Activated CD8-positive, alpha-beta memory T cell treated with anti-CD3 and anti-CD28 coated beads, Interleukin-2, amount 10 ng/mL, durations not matched to agents 7 days and 5 days (primary cell): ENCODE measurements at regions not wholly inside any gene's neighbourhood (a gene's known extent, or its start where the extent isn't known, plus 50 kb on each side); places are given as distances from the start of the nearest gene placed in this dataset.
A peak's percentile ranks its signal among the peaks of the same experiment; 100 is the strongest.

ENCODE experiments used
- ATAC-seq: fragments of 150-1000 bp; cut with Tn5 transposase; one replicate; pipeline ENCODE4 v1.10.0; 2021; ENCODE audit warnings: moderate library complexity
- CTCF ChIA-PET: fragments of 350-600 bp; sonication (Branson Sonifier 250); formaldehyde crosslinking; loops from one replicate; lab custom pipeline; 2021; ENCODE audit warnings: antibody characterized with exemption; lab: Charles Lee
- DNase-seq: peaks from one replicate; pipeline ENCODE4 v3.0.0-alpha.2; 2020
- H3K27ac Mint-ChIP-seq: one replicate; pipeline ENCODE4 v1.8.0; 2021; ENCODE audit warnings: mild to moderate bottlenecking, mixed read lengths
- H3K27me3 Mint-ChIP-seq: one replicate; pipeline ENCODE4 v1.8.0; 2021; ENCODE audit warnings: mixed read lengths
- H3K36me3 Mint-ChIP-seq: one replicate; pipeline ENCODE4 v1.8.0; 2021; ENCODE audit warnings: mild to moderate bottlenecking, mixed read lengths
- H3K4me1 Mint-ChIP-seq: one replicate; pipeline ENCODE4 v1.8.0; 2021; ENCODE audit warnings: mixed read lengths
- H3K4me3 Mint-ChIP-seq: one replicate; pipeline ENCODE4 v1.8.0; 2021; ENCODE audit warnings: mild to moderate bottlenecking, moderate library complexity, mixed read lengths
- H3K9me3 Mint-ChIP-seq: one replicate; pipeline ENCODE4 v1.8.0; 2022; ENCODE audit warnings: low read depth, mixed read lengths

DNA sequence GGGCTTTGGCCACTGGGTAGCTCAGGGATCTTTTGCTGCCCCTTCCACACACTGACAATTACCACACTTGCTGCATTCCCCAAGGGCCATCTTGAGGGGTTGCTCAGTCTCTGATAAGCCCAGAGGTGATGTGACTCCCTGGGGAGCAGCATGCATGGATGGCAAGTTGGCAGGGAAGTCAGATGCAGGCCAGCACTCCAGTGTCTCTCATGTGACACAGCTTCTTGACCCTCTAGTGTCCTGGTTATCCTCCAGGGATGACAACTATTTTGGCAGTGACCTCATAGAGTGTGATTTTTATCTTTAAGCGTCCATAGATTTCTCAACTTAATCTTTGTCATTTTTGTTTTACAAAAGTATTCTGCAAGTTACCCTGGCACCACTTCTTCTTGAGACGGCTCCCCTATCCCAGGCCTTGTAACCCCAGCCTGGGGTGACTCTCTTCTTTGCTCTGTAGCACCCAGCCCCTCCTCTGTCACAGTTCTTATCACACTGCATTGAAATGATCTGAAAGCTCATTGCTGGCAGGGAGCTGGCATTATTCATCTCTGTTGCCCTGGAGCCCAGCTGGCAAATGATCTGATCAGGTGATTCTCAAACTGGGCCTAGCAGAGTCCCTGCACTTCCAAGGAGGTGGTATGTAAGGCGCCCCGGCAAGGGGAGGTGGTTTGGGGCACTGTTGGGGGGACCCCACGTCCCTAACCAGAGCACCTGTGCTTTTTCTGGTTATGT is 72.6 kb downstream of the TENT5C start:
- H3K4me3 Mint-ChIP-seq, result no peak overlapping the region
- H3K27ac Mint-ChIP-seq, result no peak overlapping the region

DNA sequence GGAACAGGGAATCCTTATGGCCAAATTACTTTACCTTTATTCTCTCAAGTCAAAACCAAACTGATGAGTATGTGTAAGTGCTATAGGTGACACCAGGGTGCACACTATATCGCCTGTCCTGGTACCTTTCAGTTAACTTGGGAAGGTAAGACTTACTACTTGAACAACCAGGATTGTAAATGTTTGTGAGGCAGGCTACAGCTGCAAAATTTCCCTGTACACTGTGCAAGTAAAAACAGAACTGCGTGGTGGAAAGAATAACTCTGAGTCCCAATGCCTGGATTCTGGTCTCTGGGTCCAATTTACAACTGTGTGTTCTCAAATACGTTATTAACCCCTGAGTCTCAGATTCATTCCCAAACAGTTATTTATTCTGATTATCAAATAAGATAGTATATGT is 73.5 kb downstream of the TENT5C start:
- no peak overlapping the region for H3K4me3 Mint-ChIP-seq
- CTCF ChIA-PET, result interaction anchor here (1.6 kb wide), 1 partner anchor 144 kb away, joined by 9 read pairs; no protein-coding TSS in a partner anchor
- DNase-seq (peak; percentile 22), ATAC-seq (no peak)
- H3K27ac Mint-ChIP-seq, result no peak overlapping the region
- no peaks in the 10 kb centered on the region for H3K36me3 Mint-ChIP-seq
- H3K4me1 Mint-ChIP-seq, result peaks cover 11% of the 10 kb centered on the region
- no peaks in the 10 kb centered on the region for H3K9me3 Mint-ChIP-seq
- no peaks in the 10 kb centered on the region for H3K27me3 Mint-ChIP-seq

More for the DNA sequence above, 72.6 kb downstream of the TENT5C start:
- peak; percentile 38 for DNase-seq
- CTCF ChIA-PET, result interaction anchor here (0.8 to 7.4 kb wide), 4 partner anchors 76 to 170 kb away, joined by 3 to 113 read pairs (median 10); no protein-coding TSS in a partner anchor
- Mint-ChIP-seq H3K27me3 (no peaks in the 10 kb centered on the region), H3K36me3 (no peaks in the 10 kb centered on the region), H3K9me3 (no peaks in the 10 kb centered on the region), H3K4me1 (peaks cover 19% of the 10 kb centered on the region)
- no peak for ATAC-seq

- H3K27ac Mint-ChIP-seq, result no peak overlapping the region
- H3K9me3 Mint-ChIP-seq, result no peaks in the 10 kb centered on the region
- no peak for ATAC-seq
- DNase-seq, result no peak
- no peaks in the 10 kb centered on the region for H3K27me3 Mint-ChIP-seq
- peaks cover 7% of the 10 kb centered on the region for H3K4me1 Mint-ChIP-seq
- H3K4me3 Mint-ChIP-seq, result no peak overlapping the region
- CTCF ChIA-PET, result interaction anchor here (0.8 to 1.6 kb wide), 3 partner anchors 74 to 144 kb away, joined by 3 to 9 read pairs (median 3); no protein-coding TSS in a partner anchor
- no peaks in the 10 kb centered on the region for H3K36me3 Mint-ChIP-seq
Observed at GRCh38 chr1:117679868-117680267, 74.0 kb downstream of the TENT5C start.

DNA sequence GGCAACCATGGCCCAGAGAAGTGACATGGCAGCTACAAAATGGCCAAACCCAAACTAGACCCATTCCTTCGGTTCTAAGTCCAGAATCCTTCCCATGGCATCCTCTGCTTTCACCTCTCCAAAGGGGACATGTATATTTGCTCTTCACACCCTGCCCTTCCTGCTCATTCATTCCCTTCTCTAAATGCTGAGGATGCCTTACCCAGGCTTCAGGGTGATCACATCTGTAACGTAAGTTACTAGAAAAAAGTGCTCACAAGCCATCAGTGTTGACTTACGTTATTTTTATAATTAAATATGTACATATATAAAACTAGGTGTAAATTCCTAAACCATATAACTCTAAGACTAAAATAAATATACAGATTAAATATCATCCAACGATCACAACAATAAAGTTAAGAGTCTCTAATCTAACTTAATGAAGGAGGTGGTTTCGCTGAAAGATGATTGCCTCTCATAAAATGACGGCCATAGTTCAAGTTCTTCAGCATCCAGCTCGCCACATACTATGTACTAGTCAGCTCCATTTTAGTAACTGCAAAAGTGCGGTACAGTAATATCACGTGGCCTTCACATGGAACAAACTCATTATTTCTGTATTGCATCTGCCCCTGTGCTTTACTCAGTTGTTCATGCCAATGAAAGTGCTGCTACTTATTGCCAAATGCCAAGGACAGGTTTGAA is 74.6 kb downstream of the TENT5C start:
- DNase-seq (peak; percentile 26), ATAC-seq (no peak)
- Mint-ChIP-seq H3K27ac (no peak overlapping the region), H3K4me1 (peaks cover 5% of the 10 kb centered on the region), H3K36me3 (no peaks in the 10 kb centered on the region), H3K4me3 (no peak overlapping the region), H3K9me3 (no peaks in the 10 kb centered on the region), H3K27me3 (no peaks in the 10 kb centered on the region)
- CTCF ChIA-PET, result interaction anchor here (0.8 to 1.6 kb wide), 6 partner anchors 11 to 146 kb away, joined by 3 to 9 read pairs (median 3); no protein-coding TSS in a partner anchor

DNA sequence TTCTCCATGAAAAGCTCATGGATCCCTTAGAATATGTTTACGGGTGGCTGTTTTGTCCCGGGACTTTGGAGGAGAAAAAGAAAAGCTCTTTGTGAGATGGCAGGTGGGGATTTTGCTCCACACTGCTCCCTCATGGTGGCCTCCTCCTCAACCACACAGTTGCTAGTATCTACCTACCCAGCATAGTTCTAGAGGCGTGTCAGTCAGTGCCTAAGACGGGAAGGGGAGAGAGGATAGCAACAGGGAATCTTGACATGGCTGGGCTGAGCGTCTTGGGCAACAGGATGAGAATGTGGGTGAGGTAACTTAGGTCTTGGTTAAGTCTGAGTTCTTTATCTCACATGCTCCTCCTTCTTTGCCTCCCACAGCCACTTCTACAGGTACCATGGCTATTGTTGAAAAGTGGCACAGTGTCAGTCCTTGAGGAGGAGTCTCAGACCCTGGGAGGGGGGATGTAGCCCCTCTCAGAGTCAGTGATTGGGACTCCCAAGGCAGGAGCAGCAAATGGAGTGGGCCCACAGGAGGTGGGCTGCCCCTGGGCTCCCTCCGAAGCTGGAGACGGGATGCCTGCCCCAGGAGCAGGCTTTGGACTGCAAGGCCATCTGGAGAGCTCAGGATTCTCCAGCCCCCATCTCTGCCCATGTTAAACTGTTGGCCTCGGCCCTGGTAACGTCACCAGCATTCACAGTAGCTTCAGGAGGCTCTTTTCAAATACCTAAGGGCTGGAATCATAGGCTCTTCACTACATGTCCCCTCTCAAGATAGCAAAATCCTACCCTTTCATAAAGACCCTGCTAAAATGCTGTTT is 75.4 kb downstream of the TENT5C start:
- Mint-ChIP-seq H3K9me3 (no peaks in the 10 kb centered on the region), H3K36me3 (no peaks in the 10 kb centered on the region), H3K27ac (no peak overlapping the region), H3K27me3 (no peaks in the 10 kb centered on the region), H3K4me1 (peaks cover 5% of the 10 kb centered on the region), H3K4me3 (no peak overlapping the region)
- DNase-seq, result peak; percentile 16
- CTCF ChIA-PET, result interaction anchor here (1.0 to 3.3 kb wide), 6 partner anchors 12 to 147 kb away, joined by 3 to 11 read pairs (median 3); no protein-coding TSS in a partner anchor
- ATAC-seq, result no peak

DNA sequence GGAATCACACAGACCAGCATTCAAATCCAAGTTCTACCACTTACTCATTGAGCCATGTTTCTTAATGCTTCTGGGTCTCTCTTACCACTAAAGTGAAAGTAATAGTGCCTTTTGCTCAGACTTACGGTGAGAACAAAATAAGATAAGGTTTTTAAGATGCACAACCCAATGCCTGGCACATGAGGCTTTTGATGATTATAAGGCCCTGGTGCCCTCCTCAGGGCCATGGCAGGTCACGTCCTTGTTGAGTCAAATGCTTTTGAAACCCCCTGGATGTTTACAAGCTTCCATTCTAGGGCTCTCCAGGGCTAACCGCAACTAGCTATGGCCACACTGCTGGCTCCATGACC is 76.0 kb downstream of the TENT5C start:
- Mint-ChIP-seq H3K9me3 (no peaks in the 10 kb centered on the region), H3K27ac (no peak overlapping the region), H3K4me1 (peaks cover 5% of the 10 kb centered on the region), H3K27me3 (no peaks in the 10 kb centered on the region), H3K4me3 (no peak overlapping the region), H3K36me3 (no peaks in the 10 kb centered on the region)
- ATAC-seq (no peak), DNase-seq (no peak)
- CTCF ChIA-PET, result interaction anchor here (1.4 to 3.3 kb wide), 3 partner anchors 52 to 77 kb away, joined by 3 to 11 read pairs (median 7); no protein-coding TSS in a partner anchor

GRCh38 chr1:117682372-117682771 is 76.5 kb downstream of the TENT5C start:
- no peaks in the 10 kb centered on the region for H3K9me3 Mint-ChIP-seq
- no peaks in the 10 kb centered on the region for H3K36me3 Mint-ChIP-seq
- no peak overlapping the region for H3K27ac Mint-ChIP-seq
- H3K27me3 Mint-ChIP-seq, result no peaks in the 10 kb centered on the region
- ATAC-seq, result no peak
- no peak for DNase-seq
- H3K4me3 Mint-ChIP-seq, result no peak overlapping the region
- CTCF ChIA-PET, result interaction anchor here (0.9 to 3.3 kb wide), 5 partner anchors 10 to 77 kb away, joined by 3 to 11 read pairs (median 5); no protein-coding TSS in a partner anchor
- H3K4me1 Mint-ChIP-seq, result peaks cover 5% of the 10 kb centered on the region

DNA sequence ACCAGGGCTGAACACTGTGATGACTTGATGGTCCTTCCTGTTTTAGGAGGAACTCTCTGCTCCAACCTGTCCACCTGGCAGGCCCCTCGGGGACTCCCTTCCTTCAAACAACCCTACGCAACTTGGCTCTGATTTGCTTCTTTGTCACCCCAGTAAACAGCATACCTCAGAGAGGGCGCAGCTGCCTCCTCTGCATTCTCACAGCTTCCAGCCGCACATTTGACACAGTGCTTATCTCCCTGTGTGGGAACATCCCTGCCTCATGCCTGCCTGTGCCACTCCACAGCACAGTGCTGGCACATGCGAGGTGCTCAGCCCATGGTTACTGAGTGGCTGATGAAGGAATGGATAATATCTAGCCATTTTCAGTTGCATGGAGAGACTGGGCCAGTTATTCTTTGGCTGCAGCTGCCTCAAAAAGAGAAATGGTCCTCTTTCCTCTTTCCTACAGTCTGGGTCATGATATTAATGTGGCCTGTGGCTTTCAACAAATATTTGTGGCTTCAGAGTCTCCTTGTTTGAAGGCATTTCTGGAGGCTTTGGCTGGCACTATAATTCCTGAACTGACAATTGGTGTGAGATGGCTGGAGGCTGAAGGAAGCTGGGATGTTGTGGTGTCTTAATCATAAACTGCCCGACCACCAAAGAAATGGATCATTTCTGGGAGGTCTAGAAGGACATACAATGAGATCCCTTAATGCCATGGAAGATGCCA is 77.9 kb downstream of the TENT5C start:
- H3K27me3 Mint-ChIP-seq, result peaks cover 1% of the 10 kb centered on the region
- H3K4me3 Mint-ChIP-seq, result no peak overlapping the region
- ATAC-seq (no peak), DNase-seq (peak; percentile 33)
- H3K36me3 Mint-ChIP-seq, result no peaks in the 10 kb centered on the region
- H3K27ac Mint-ChIP-seq, result no peak overlapping the region
- H3K9me3 Mint-ChIP-seq, result no peaks in the 10 kb centered on the region
- CTCF ChIA-PET, result interaction anchor here (1.3 to 3.3 kb wide), 3 partner anchors 9 to 75 kb away, joined by 3 to 11 read pairs (median 7); no protein-coding TSS in a partner anchor
- H3K4me1 Mint-ChIP-seq, result peaks cover 5% of the 10 kb centered on the region

DNA sequence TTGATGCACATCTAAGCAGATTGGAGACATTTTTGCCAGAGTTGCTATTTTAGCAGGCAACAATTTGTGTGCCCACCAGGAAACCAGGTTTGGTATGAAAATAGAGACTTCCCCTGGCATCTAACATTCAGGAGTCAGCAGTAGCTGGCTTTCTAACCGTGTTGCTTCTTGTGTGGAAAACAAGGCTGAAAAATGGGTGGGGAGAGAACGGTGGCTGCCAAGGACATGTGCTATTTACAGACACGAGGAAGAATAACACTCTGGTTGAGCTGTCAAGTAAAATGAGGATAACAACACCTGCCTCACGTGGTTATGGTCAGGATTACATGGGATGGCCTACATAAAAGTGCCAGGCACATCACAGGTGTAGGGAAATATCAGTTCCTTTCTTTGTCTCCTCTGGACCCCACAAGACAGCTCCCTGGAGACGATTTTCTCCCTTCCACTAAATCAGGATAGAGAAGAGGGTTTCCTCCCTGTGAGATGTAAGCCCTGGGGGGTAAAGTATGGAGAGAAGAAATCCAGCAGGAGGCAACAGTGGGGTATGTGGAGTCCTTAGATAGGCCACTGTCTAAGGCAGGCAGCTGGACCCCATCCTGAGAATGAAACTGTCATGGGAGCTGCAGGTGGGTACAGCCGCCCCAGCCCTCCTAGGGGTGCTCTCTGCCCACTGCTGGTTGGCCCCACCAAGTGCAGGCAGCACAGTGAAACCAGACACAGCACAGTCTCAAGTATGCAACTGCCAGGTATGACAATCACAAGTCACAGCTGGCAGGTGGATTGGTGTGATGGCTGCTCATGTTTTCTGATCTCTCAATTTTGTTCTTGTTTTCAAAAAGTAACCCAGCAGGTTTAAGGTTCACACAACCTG is 80.3 kb downstream of the TENT5C start:
- CTCF ChIA-PET, result interaction anchor here (1.1 to 2.1 kb wide), 7 partner anchors 9 to 152 kb away, joined by 3 to 7 read pairs (median 4); no protein-coding TSS in a partner anchor
- Mint-ChIP-seq H3K4me3 (no peak overlapping the region), H3K27ac (no peak overlapping the region), H3K4me1 (peaks cover 9% of the 10 kb centered on the region), H3K9me3 (no peaks in the 10 kb centered on the region), H3K36me3 (no peaks in the 10 kb centered on the region), H3K27me3 (peaks cover 15% of the 10 kb centered on the region)
- DNase-seq, result peak; percentile 34
- ATAC-seq, result no peak

- DNase-seq, result no peak
- no peak for ATAC-seq
- H3K27ac Mint-ChIP-seq, result no peak overlapping the region
- H3K4me1 Mint-ChIP-seq, result peaks cover 5% of the 10 kb centered on the region
- H3K27me3 Mint-ChIP-seq, result peaks cover 18% of the 10 kb centered on the region
- CTCF ChIA-PET, result interaction anchor here (1.1 to 2.1 kb wide), 6 partner anchors 10 to 152 kb away, joined by 3 to 7 read pairs (median 4); no protein-coding TSS in a partner anchor
- no peak overlapping the region for H3K4me3 Mint-ChIP-seq
- no peaks in the 10 kb centered on the region for H3K36me3 Mint-ChIP-seq
- H3K9me3 Mint-ChIP-seq, result no peaks in the 10 kb centered on the region
Observed at GRCh38 chr1:117686907-117687306, 81.1 kb downstream of the TENT5C start.

- no peak for DNase-seq
- CTCF ChIA-PET, result interaction anchor here (1.1 to 1.7 kb wide), 2 partner anchors 68 to 155 kb away, joined by 3 to 7 read pairs; no protein-coding TSS in a partner anchor
- no peak overlapping the region for H3K4me3 Mint-ChIP-seq
- no peaks in the 10 kb centered on the region for H3K36me3 Mint-ChIP-seq
- H3K27ac Mint-ChIP-seq, result no peak overlapping the region
- H3K9me3 Mint-ChIP-seq, result no peaks in the 10 kb centered on the region
- H3K27me3 Mint-ChIP-seq, result peaks cover 18% of the 10 kb centered on the region
- H3K4me1 Mint-ChIP-seq, result peaks cover 27% of the 10 kb centered on the region
- no peak for ATAC-seq
Observed at GRCh38 chr1:117689997-117690625, 84.3 kb downstream of the TENT5C start.
